GM18858 (cell line): ENCODE measurements at regions not wholly inside any gene's neighbourhood (a gene's known extent, or its start where the extent isn't known, plus 50 kb on each side); places are given as distances from the start of the nearest gene placed in this dataset.

Source experiments
- ATAC-seq: cut with Tn5 transposase; IDR thresholded peaks from one replicate; pipeline ENCODE4 v1.9.1; 2021; ENCODE audit not compliant: unreplicated experiment

DNA sequence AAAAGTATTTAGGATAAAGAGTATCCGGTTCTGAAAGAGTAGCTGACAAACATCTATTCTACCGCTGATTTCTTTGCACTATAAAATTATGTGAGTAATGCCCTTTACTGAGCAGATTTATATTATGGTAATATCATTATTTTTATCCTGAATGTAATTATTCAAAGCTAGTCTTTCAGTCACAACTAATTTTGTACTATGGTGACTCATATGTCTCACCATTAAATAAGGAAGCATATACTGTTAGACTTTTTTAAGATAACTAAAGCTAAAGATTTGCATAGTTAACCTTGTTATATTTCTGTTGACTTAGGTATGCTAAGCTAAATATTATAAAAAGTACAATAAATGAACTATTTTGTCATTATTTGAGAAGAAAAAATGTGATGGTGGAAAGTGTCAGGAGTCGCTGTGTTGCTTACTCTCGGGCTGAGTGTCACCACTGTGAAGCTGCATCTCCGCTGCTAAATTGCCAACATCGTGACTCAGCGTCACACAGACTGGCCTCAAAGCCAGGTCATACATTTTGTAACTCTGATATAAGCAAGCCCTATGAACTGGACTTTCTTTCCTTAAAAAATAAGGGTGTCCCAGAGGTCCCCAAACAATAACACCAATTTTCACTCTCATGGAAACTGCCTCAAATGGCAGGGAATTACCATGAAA is 69.1 kb upstream of the SSTR1 start:
- no peak for ATAC-seq

DNA sequence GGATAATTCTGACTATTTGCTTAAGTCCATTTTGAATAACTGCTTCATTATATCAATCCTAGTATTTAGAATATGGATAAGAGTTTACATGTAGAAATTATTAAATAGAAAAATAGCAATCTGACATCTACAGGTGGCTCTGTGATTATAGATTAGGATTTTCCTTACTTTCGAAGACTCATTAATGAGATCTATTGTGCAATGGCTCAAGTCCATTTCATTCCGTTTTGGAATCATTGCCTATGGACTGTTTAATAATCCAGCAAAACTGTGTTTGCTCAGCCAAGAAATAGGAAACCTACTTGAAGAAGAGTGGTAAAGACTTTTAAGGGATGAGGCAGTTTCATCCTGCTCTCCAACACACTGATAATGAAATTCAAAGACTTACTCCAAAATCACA is 67.8 kb upstream of the SSTR1 start:
- no peak for ATAC-seq

DNA sequence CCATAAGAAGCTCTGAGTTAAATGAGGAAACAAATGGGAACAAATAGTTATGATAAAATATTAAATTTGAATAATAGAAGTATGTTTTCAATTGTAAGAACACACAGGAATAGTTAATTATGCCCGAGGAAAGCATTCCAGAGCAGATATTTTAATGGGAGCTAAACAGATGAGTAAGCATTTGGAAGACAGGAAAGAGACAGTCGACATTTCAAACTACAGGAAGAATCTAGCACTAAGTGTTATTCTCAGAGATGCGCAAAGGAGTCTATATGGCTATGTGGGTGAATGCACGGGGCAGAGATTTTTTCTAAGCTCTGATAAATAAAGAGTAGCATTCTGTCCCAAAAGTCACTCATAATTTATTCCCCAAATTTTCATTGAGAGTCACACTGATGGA is 64.5 kb upstream of the SSTR1 start:
- no peak for ATAC-seq

- ATAC-seq, result no peak
These were observed 63.8 kb upstream of the SSTR1 start for GRCh38 chr14:38143659-38144505.

GRCh38 chr14:38145142-38145541 is 62.6 kb upstream of the SSTR1 start:
- ATAC-seq, result no peak

DNA sequence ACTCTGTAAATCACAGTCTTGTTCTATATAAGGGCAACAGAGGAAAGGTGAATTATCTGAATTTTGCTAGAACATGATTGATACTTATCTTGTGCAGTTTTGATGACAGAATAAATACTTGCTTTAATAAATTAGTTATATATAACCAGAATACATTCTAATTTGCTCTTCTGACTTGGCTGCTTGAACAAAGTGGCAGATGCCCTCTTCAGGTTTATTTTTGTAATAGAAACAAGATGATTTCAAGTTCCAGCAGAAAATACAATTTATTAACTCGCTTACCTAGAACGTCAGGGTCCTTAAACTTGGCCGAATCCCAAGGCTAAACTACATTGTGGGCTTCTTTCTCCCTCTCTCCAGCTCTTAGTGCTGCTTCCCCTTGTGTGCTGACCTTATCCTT is 57.6 kb upstream of the SSTR1 start:
- ATAC-seq, result no peak
